ENCODE measurements at regions not wholly inside any gene's neighbourhood (a gene's known extent, or its start where the extent isn't known, plus 50 kb on each side); places are given as distances from the start of the nearest gene placed in this dataset.

GRCh38 chr13:107572156-107572555 lies 643.2 kb downstream of the LIG4 start:
- Histone ChIP-seq H3K79me2 (replicated peaks; ENCODE audit: insufficient read depth, low read length) (no peaks in the 10 kb centered on the region), H3K27me3 (ENCODE audit: insufficient read depth, low read depth, low read length) (no peaks in the 10 kb centered on the region), H3K36me3 (ENCODE audit: insufficient read depth, low read length) (no peaks in the 10 kb centered on the region)

GRCh38 chr13:107568181-107568580 lies 647.2 kb downstream of the LIG4 start:
- Histone ChIP-seq H3K27ac (ENCODE audit: low read length) (no peak overlapping the region), H3K36me3 (ENCODE audit: insufficient read depth, low read length) (no peaks in the 10 kb centered on the region), H3K9me2 (ENCODE audit: insufficient read depth, low read length) (no peaks in the 10 kb centered on the region), H3K4me3 (ENCODE audit: low read length) (no peak overlapping the region), H3K9me3 (ENCODE audit: low read length) (no peaks in the 10 kb centered on the region), H4K20me1 (ENCODE audit: insufficient read depth) (no peaks in the 10 kb centered on the region), H3K27me3 (ENCODE audit: insufficient read depth, low read depth, low read length) (no peaks in the 10 kb centered on the region), H2AFZ (ENCODE audit: low read depth, low read length) (no peak overlapping the region), H3K9ac (ENCODE audit: low read length) (no peak overlapping the region), H3F3A (ENCODE audit: insufficient read depth, low read length, poor library complexity, severe bottlenecking) (peaks cover 5% of the 10 kb centered on the region), H3K79me2 (replicated peaks; ENCODE audit: insufficient read depth, low read length) (no peaks in the 10 kb centered on the region), H3K4me2 (ENCODE audit: low read length) (no peak overlapping the region)
- TF ChIP-seq RAD21 (conservative IDR thresholded peaks at IDR 0.05) = no peak
- no peak for TF ChIP-seq POLR2AphosphoS5 (IDR thresholded peaks at IDR 0.05)
- no peak for TF ChIP-seq SMC3 (conservative IDR thresholded peaks at IDR 0.05; ENCODE audit: poor library complexity)
- TF ChIP-seq MXI1 (conservative IDR thresholded peaks at IDR 0.05; ENCODE audit: poor library complexity, severe bottlenecking) = no peak
- no peak for TF ChIP-seq CTCF (IDR thresholded peaks at IDR 0.05; ENCODE audit: poor library complexity, severe bottlenecking)
- no peak for TF ChIP-seq EP300 (conservative IDR thresholded peaks at IDR 0.05; ENCODE audit: poor library complexity, severe bottlenecking)
- no peak for TF ChIP-seq REST (IDR thresholded peaks at IDR 0.05; ENCODE audit: borderline replicate concordance)

More at GRCh38 chr13:107572156-107572555, 643.2 kb downstream of the LIG4 start:
- Histone ChIP-seq H3F3A (ENCODE audit: insufficient read depth, low read length, poor library complexity, severe bottlenecking) (no peaks in the 10 kb centered on the region), H3K4me3 (ENCODE audit: low read length) (no peak overlapping the region), H3K9me3 (ENCODE audit: low read length) (no peaks in the 10 kb centered on the region), H3K4me2 (ENCODE audit: low read length) (no peak overlapping the region), H3K27ac (ENCODE audit: low read length) (no peak overlapping the region), H4K20me1 (ENCODE audit: insufficient read depth) (no peaks in the 10 kb centered on the region), H3K9ac (ENCODE audit: low read length) (no peak overlapping the region), H3K9me2 (ENCODE audit: insufficient read depth, low read length) (no peaks in the 10 kb centered on the region), H2AFZ (ENCODE audit: low read depth, low read length) (no peak overlapping the region)
- TF ChIP-seq MXI1 (conservative IDR thresholded peaks at IDR 0.05; ENCODE audit: poor library complexity, severe bottlenecking) (no peak), EP300 (conservative IDR thresholded peaks at IDR 0.05; ENCODE audit: poor library complexity, severe bottlenecking) (no peak), CTCF (IDR thresholded peaks at IDR 0.05; ENCODE audit: poor library complexity, severe bottlenecking) (no peak), TAF1 (IDR thresholded peaks at IDR 0.05; ENCODE audit: low read depth) (no peak), REST (IDR thresholded peaks at IDR 0.05; ENCODE audit: borderline replicate concordance) (no peak), SMC3 (conservative IDR thresholded peaks at IDR 0.05; ENCODE audit: poor library complexity) (no peak), RAD21 (conservative IDR thresholded peaks at IDR 0.05) (no peak), POLR2AphosphoS5 (IDR thresholded peaks at IDR 0.05) (no peak), EZH2 (IDR thresholded peaks at IDR 0.05; ENCODE audit: borderline replicate concordance, insufficient read depth, low read length, poor library complexity, severe bottlenecking) (no peak)

Data from neural cell (in vitro differentiated cells).